A172 (cell line): ENCODE measurements at regions not wholly inside any gene's neighbourhood (a gene's known extent, or its start where the extent isn't known, plus 50 kb on each side); places are given as distances from the start of the nearest gene placed in this dataset.
"Not testable (repeated sequence)": the region's sequence is repeated elsewhere in the genome, so short reads cannot be mapped to it uniquely, and the experiment has no call there.

Experiments
- DNase-seq: peaks from one replicate; pipeline ENCODE4 v3.0.0-alpha.2; 2015; ENCODE audit warnings: low spot score

GRCh38 chr10:6984971-6985370 is 404.9 kb upstream of the PRKCQ start:
- DNase-seq, result no peak

- DNase-seq, result not testable (repeated sequence)
These were observed 403.9 kb upstream of the PRKCQ start for GRCh38 chr10:6984016-6984415.

- DNase-seq, result no peak
These were observed 400.3 kb upstream of the PRKCQ start for GRCh38 chr10:6980353-6980752.

GRCh38 chr10:6979371-6979770 is 399.3 kb upstream of the PRKCQ start:
- DNase-seq, result no peak

- no peak for DNase-seq
These were observed 398.1 kb upstream of the PRKCQ start for GRCh38 chr10:6978187-6978627.

GRCh38 chr10:6977398-6978186 is 397.5 kb upstream of the PRKCQ start:
- DNase-seq, result no peak

GRCh38 chr10:6973899-6974298 is 393.8 kb upstream of the PRKCQ start:
- no peak for DNase-seq

GRCh38 chr10:6972226-6972625 is 392.1 kb upstream of the PRKCQ start:
- DNase-seq, result no peak

GRCh38 chr10:6969659-6970058 is 389.6 kb upstream of the PRKCQ start:
- no peak for DNase-seq

GRCh38 chr10:6964543-6964942 is 384.5 kb upstream of the PRKCQ start:
- no peak for DNase-seq

GRCh38 chr10:6962576-6962975 is 382.5 kb upstream of the PRKCQ start:
- no peak for DNase-seq

- no peak for DNase-seq
These were observed 378.6 kb upstream of the PRKCQ start for GRCh38 chr10:6958711-6959110.

- no peak for DNase-seq
These were observed 378.2 kb upstream of the PRKCQ start for GRCh38 chr10:6958254-6958653.

GRCh38 chr10:6957851-6958250 is 377.8 kb upstream of the PRKCQ start:
- no peak for DNase-seq

- no peak for DNase-seq
These were observed 376.5 kb upstream of the PRKCQ start for GRCh38 chr10:6956562-6956961.

- DNase-seq, result no peak
These were observed 373.3 kb upstream of the PRKCQ start for GRCh38 chr10:6953271-6953801.

GRCh38 chr10:6951732-6952131 is 371.7 kb upstream of the PRKCQ start:
- DNase-seq, result no peak

GRCh38 chr10:6950133-6950532 is 370.1 kb upstream of the PRKCQ start:
- no peak for DNase-seq

GRCh38 chr10:6944436-6944835 is 364.4 kb upstream of the PRKCQ start:
- no peak for DNase-seq

- no peak for DNase-seq
These were observed 358.3 kb upstream of the PRKCQ start for GRCh38 chr10:6938384-6938783.

- DNase-seq, result no peak
These were observed 356.9 kb upstream of the PRKCQ start for GRCh38 chr10:6936931-6937330.

GRCh38 chr10:6929148-6929830 is 349.2 kb upstream of the PRKCQ start:
- DNase-seq, result no peak

GRCh38 chr10:6928586-6928985 is 348.5 kb upstream of the PRKCQ start:
- no peak for DNase-seq
